Stimulated activated CD4-positive, alpha-beta T cell treated with anti-CD3 and anti-CD28 coated beads, Interleukin-2, amount 100 ng/mL, for 4 hours (primary cell): ENCODE measurements at regions not wholly inside any gene's neighbourhood (a gene's known extent, or its start where the extent isn't known, plus 50 kb on each side); places are given as distances from the start of the nearest gene placed in this dataset.
"Not testable (repeated sequence)": the region's sequence is repeated elsewhere in the genome, so short reads cannot be mapped to it uniquely, and the experiment has no call there.

ENCODE experiments used
- DNase-seq: peaks from one replicate; pipeline ENCODE4 v3.0.0-alpha.2; 2020; ENCODE audit warnings: low read depth

GRCh38 chr4:25981749-25982148 lies 67.7 kb downstream of the SMIM20 start:
- no peak for DNase-seq

- no peak for DNase-seq
Measured at GRCh38 chr4:25982962-25983361, 68.9 kb downstream of the SMIM20 start.

DNA sequence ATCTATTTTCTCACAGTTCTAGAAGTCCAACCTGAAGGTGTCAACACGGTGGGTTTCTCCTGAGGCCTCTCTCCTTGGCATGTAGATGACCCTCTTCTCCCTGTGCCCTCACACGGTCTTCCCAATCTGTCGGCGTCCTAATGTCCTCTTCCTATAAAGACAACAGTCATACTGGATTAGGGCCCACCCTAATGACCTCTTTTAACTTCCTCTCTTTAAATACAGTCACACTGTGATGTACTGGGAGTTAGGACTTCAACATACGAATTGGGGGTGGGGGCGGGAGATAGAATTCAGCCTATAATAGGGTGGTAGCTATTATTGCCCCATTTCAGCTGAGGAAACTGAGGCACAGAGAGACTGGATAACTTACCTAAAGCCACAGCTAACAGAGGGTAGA lies 70.2 kb downstream of the SMIM20 start:
- DNase-seq = no peak

DNA sequence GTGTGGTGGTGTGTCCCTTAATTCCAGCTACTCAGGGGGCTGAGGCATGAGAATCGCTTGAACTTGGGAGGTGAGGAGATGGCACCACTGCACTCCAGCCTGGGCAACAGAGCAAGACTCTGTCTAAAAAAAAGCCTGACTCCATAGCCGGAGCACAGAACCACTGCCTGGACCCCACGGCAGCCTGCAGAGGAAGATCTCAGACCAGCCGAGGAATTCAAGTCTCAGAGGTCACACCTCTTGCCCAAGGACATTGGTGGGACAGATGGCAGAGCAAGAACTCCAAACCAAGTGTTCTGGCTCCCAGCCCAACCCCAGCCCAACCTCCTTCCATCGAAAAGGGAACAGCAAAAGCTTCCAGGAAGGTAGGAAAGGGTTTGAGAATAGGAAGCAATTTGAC lies 70.8 kb downstream of the SMIM20 start:
- no peak for DNase-seq

DNA sequence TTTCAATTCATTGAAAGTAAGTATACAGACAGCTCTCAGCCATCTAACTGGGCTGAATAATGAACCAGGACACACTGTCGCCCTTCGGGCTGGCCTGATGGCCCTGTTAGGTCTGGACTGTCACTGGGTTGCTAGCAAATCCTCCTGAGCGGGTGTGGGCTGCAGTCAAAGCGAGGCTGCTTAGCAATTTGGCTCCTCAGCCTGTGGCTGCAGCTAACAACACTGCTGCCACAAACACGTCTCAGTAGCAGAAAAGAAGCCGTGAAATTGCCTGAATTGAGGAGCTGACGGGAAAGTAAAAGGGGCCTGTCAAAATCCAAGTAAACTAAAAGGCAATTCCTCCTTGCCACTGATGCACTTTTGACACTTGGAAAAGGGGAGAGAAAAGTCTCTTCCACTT lies 72.8 kb downstream of the SMIM20 start:
- no peak for DNase-seq

DNA sequence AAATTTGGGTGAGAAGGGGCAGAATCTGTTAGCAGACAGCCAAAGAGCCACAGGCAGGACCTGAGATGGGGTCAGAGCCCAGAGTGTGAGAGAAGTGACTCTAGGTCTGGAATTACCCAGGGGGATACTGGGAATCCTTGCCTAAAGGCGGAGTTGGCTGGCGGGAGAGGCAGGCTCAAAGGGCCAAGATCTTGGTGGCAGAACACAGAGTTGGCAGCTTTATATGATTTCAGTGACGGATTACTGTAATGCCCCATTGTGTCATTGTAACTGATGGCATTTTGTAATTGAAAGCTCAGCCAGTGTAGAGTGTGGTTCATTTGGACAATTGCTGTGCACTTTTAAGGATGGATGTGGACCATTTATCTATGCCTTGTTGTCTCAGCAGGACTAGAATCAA lies 77.3 kb downstream of the SMIM20 start:
- DNase-seq = no peak

GRCh38 chr4:25993395-25994185 lies 79.6 kb downstream of the SMIM20 start:
- no peak for DNase-seq

DNA sequence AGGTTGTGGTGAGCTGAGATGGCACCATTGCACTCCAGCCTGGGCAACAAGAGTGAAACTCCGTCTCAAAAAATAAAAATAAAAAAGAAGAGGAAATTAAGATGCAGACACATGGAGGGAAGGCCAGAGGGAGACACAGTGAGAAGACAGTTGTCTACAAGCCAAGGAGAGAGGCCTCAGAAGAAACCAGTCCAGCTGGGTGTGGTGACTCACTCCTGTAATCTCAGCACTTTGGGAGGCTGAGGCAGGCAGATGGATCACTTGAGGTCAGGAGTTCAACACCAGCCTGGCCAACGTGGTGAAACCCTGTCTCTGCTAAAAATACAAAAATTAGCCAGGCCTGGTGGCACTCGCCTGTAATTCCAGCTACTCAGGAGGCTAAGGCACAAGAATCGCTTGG lies 80.6 kb downstream of the SMIM20 start:
- DNase-seq = not testable (repeated sequence)

DNA sequence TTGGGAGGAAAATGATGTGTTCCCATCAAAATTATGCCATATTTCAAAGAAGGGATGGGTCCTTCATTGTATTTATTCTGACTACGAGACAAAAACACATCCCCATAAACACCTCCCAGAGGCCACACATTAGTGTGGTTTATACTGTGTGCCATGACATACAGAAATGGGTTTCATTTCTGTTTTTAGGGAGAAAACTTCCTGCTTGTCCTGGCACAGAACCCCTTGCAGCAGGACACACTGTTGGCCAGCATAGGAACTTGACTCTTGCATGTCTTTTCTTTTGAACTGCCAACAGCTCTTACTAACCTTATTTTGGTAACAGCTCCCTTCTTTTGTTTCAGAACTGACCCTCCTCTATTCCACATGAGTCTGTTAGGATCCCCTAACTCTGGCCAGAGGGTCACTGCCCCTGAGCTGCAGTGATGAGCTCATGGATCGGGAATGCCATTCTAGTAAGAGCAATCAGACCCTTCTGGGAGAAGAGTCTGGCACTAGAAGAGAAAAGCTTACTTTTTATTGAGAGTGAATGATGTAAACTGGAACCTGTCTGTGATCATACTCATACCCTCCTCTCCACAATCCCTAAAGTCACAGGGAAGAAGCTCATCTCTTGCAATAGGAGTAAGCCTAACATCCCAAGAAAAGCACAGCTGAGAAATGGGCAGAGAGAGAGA lies 86.4 kb downstream of the SMIM20 start:
- DNase-seq = no peak

DNA sequence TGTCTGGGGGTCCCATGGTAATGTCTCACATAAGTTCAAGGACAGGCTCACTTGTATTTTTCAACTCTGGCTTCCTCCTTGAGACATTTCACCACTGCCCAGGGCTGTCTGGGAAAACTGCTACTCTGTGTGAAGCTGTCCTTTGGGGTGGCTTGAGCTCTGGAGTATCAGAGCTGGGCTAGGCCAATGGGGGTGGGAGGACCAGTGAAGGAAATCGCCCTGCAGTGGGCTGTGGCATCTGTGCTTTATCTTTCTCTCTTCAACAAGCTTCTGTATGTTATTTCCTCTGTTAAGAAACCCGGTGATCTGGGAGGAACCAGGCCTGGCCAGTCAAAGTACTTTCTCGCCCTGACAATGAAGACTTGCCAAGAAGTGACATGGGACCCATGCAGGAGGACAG lies 87.4 kb downstream of the SMIM20 start:
- no peak for DNase-seq

DNA sequence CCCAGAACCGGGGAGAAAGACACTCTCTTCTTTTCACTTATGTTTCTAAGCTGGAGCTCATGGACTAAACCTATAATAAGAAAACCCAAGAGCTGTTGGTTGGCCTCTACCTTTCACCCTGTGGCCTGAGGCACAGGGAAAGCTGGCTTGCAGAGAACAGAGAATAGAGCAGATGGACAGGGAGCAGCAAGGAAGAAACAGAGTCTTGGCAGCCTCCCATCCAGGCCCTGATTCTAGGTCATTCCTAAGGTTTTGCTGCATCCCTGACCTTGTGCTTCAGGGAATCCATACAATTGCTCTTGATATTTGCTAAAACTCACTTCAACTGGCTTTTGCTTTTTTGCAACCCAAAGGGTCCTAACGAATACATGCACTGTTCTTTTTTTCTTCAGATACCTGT lies 87.8 kb downstream of the SMIM20 start:
- DNase-seq = no peak

GRCh38 chr4:26003056-26003455 lies 89.0 kb downstream of the SMIM20 start:
- no peak for DNase-seq

GRCh38 chr4:26004290-26004689 lies 90.3 kb downstream of the SMIM20 start:
- no peak for DNase-seq

- DNase-seq = no peak
Measured at GRCh38 chr4:26005764-26006163, 91.7 kb downstream of the SMIM20 start.

GRCh38 chr4:26008737-26009136 lies 94.7 kb downstream of the SMIM20 start:
- no peak for DNase-seq

DNA sequence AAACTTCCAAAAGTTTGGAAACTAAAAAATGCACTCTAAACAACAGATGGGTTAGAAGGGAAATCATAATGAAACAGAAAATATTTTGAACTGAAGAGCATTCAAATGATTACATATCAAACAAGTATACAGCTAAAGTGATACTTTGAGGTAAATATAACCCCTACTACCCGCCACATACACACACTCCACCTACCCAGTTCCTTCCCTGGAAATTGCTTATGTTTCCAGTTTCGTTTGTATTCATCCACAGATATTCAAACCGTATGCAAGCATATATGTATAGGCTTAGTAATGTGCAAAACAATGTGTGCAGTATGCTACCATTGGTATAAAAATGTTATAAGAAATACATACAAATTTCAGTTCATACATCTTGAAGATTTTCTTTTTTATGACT lies 95.5 kb downstream of the SMIM20 start:
- DNase-seq = no peak

- DNase-seq = no peak
Measured at GRCh38 chr4:26010304-26010703, 96.3 kb downstream of the SMIM20 start.

GRCh38 chr4:26013629-26014028 lies 99.6 kb downstream of the SMIM20 start:
- no peak for DNase-seq

GRCh38 chr4:26015133-26015651 lies 101.2 kb downstream of the SMIM20 start:
- DNase-seq = no peak

DNA sequence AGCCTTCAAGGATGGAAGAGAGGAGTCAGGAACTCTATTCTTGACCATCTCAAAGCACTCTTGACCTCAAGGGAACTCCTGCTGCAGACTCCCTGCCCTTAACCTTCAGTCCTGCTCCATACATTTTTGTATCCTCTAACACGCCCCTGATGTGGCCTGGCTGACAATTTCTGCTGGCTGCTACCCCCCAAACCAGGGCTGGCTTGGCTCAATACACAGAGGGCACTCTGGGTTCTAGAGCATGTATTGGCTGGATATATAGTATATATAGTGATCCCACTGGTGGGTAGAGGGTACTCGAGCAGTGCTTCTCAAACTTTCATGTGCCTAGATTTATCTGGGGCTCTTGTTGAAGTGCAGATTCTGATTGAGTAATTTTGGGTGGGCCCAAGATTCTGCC lies 101.9 kb downstream of the SMIM20 start:
- no peak for DNase-seq

DNA sequence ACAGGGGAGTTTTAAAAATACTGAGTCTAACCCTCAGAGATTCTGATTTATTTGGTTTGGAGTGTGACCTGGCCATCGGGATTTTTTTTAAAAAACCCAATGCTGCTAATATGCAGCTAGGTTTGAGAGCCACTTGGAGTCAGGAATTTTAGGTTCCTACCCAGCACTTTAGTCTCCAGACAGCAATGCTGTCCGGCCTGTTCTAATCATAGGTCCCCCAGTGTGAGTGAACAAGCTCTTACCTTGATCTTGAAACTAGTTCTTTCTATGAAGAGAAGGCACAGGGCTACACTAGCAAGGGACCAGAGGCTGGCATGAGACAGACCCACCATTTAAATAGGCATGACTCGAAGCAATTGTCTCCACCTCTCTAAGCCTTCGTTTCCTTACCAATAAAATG lies 103.5 kb downstream of the SMIM20 start:
- DNase-seq = no peak

DNA sequence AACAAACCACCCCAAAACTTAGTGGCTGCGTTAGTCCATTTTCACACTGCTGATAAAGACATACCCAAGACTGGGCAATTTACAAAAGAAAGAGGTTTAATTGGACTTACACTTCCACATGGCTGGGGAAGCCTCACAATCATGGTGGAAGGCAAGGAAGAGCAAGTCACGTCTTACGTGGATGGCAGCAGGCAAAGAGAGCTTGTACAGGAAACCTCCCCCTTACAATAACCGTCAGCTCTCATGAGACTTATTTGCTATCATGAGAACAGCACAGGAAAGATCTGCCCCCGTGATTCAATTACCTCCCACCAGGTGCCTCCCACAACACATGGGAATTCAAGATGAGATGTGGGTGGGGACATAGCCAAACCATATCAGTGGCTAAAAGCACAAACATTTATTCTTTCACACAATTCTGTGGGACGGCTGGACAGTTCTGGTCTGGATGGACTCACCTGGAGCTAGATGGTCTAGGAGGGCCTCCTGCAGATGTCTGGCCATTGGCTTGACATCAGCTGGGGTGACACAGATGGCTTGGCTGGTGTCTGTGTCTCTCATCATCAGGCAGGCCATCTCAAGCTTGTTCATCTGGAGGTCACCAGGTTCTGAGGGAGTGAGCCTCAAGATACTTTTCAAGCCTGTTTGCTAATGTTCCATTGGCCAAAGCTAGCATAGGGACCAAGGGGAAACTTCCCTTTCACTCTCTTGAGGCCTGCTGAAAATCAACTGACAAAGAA lies 104.1 kb downstream of the SMIM20 start:
- DNase-seq = not testable (repeated sequence)
